GM19324 (cell line): ENCODE measurements at regions not wholly inside any gene's neighbourhood (a gene's known extent, or its start where the extent isn't known, plus 50 kb on each side); places are given as distances from the start of the nearest gene placed in this dataset.
A peak's percentile ranks its signal among the peaks of the same experiment; 100 is the strongest.

ENCODE experiments used
- ATAC-seq: cut with Tn5 transposase; IDR thresholded peaks from one replicate; pipeline ENCODE4 v1.9.1; 2021; ENCODE audit warnings: mild to moderate bottlenecking, moderate library complexity; ENCODE audit not compliant: unreplicated experiment, low FRiP score

GRCh38 chr16:82504836-82505235 lies 121.9 kb upstream of the CDH13 start:
- ATAC-seq: no peak

- no peak for ATAC-seq
Measured at GRCh38 chr16:82499302-82499701, 127.5 kb upstream of the CDH13 start.

- ATAC-seq: no peak
Measured at GRCh38 chr16:82497139-82497538, 129.6 kb upstream of the CDH13 start.

GRCh38 chr16:82488460-82488859 lies 138.3 kb upstream of the CDH13 start:
- ATAC-seq: no peak

GRCh38 chr16:82481455-82481854 lies 145.3 kb upstream of the CDH13 start:
- no peak for ATAC-seq

- ATAC-seq: no peak
Measured at GRCh38 chr16:82476786-82477185, 150.0 kb upstream of the CDH13 start.

GRCh38 chr16:82470620-82471152 lies 156.1 kb upstream of the CDH13 start:
- ATAC-seq: no peak

GRCh38 chr16:82470016-82470415 lies 156.8 kb upstream of the CDH13 start:
- ATAC-seq: no peak

GRCh38 chr16:82464187-82464586 lies 162.6 kb upstream of the CDH13 start:
- no peak for ATAC-seq

GRCh38 chr16:82460766-82461165 lies 166.0 kb upstream of the CDH13 start:
- ATAC-seq: no peak

GRCh38 chr16:82459580-82460256 lies 167.1 kb upstream of the CDH13 start:
- no peak for ATAC-seq

GRCh38 chr16:82456683-82457082 lies 170.1 kb upstream of the CDH13 start:
- peak; percentile 53 for ATAC-seq

GRCh38 chr16:82454566-82454965 lies 172.2 kb upstream of the CDH13 start:
- no peak for ATAC-seq

GRCh38 chr16:82454152-82454551 lies 172.6 kb upstream of the CDH13 start:
- no peak for ATAC-seq

GRCh38 chr16:82452004-82452756 lies 174.6 kb upstream of the CDH13 start:
- no peak for ATAC-seq

GRCh38 chr16:82451449-82451848 lies 175.3 kb upstream of the CDH13 start:
- no peak for ATAC-seq

- ATAC-seq: no peak
Measured at GRCh38 chr16:82440336-82440735, 186.4 kb upstream of the CDH13 start.

GRCh38 chr16:82439678-82440293 lies 187.0 kb upstream of the CDH13 start:
- ATAC-seq: no peak

- ATAC-seq: no peak
Measured at GRCh38 chr16:82433042-82433441, 193.7 kb upstream of the CDH13 start.

GRCh38 chr16:82432261-82432660 lies 194.5 kb upstream of the CDH13 start:
- no peak for ATAC-seq

GRCh38 chr16:82425661-82426060 lies 201.1 kb upstream of the CDH13 start:
- ATAC-seq: no peak
